GM18907 (cell line): ENCODE measurements at regions not wholly inside any gene's neighbourhood (a gene's known extent, or its start where the extent isn't known, plus 50 kb on each side); places are given as distances from the start of the nearest gene placed in this dataset.

Source experiments
- ATAC-seq: cut with Tn5 transposase; IDR thresholded peaks from one replicate; pipeline ENCODE4 v1.9.1; 2021; ENCODE audit warnings: mild to moderate bottlenecking, moderate library complexity; ENCODE audit not compliant: unreplicated experiment

- no peak for ATAC-seq
Measured at GRCh38 chr2:192876698-192877097, 682.0 kb upstream of the TMEFF2 start.

- no peak for ATAC-seq
Measured at GRCh38 chr2:192854706-192855105, 660.0 kb upstream of the TMEFF2 start.

GRCh38 chr2:192854031-192854430 lies 659.3 kb upstream of the TMEFF2 start:
- ATAC-seq = no peak

DNA sequence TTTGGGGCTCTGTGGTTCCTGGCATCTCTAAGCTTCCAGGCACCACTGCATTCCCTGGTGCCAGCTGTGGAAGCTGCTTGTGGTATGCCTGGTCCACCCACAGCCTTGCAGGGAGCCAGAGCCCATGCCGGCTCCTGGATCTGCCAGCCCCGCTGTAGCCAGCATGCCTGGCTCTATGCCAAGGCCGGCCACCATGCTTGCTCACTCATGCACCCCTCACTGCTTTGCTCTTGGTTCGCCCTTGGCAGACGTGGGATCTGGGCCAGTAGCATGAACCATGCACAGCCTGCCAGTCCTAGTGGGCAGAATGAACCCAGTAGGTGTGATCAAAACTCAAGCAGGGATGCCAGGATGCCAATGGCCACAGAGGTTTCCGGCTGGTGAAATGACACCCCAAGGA lies 634.2 kb upstream of the TMEFF2 start:
- ATAC-seq = no peak

DNA sequence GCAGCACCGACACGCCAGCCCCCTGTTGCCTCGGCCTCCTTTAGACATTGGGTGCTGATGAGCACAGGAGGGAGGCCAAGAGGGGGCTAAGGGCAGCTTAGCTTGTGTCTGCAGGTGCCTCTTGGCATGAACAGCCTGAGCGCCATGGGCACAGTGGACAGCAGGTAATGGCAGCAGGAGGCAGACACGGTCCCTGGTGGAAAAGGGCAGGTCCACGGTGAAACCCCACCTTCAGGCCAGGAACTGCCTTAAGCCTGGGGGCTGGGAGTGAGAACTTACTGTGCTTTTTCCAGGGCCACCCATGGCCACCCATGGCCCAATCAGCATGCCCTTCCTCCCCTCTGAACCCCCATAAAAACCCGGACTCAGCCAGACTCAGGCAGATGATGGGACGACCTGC lies 633.4 kb upstream of the TMEFF2 start:
- no peak for ATAC-seq

GRCh38 chr2:192827735-192828134 lies 633.0 kb upstream of the TMEFF2 start:
- no peak for ATAC-seq

DNA sequence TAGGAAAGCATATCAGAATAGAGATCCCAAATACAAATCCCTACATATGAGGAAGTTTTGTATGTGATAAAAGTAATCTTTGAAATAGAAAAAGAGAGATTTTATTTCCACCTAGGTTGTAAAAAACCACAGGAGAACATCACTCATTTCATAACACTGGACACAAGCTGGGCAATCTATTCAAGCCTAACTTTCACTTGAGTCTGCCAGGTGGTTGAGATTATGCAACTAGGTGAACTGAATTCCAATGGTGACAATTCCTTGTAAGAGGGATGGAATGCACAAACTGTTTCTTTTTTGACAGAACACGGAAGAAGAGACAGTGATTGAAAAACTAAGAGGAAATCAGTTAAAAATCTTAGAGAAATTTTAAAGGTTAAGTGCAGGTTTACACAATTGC lies 619.6 kb upstream of the TMEFF2 start:
- ATAC-seq = no peak

DNA sequence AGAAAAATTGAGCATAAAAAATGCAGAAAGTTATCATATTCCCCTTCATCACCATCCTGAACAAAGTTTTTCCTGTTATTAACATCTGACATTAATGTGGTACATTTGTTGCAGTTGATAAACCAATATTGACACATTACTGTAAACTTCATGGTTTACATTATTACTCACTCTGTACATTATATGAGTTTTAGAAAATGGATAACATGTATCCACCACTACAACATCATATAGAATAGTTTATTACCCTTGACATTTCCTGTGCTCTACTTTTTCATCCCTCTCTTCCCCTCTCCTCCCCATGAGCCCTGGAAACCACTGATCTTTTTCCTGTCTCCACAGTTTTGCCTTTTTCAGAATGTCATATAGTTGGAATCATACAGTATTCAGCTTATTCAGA lies 618.6 kb upstream of the TMEFF2 start:
- no peak for ATAC-seq

GRCh38 chr2:192809173-192809572 lies 614.4 kb upstream of the TMEFF2 start:
- ATAC-seq = no peak

DNA sequence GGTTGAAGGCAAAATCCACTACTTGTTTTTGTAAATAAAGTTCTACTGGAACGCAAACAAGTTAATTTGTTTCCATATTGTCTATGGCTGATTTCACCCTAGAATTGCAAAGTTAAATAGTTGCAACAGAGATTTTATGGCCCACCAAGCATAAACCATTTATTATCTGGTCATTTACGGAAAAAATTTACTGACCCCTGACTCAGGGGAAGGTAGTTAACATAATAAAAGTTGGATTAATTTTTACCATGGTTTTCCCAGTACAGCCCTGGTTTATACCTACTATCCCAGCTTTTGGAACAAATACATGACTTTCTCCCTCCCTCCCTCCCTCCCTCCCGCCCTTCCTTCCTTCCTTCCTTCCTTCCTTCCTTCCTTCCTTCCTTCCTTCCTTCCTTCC lies 588.9 kb upstream of the TMEFF2 start:
- ATAC-seq = no peak

DNA sequence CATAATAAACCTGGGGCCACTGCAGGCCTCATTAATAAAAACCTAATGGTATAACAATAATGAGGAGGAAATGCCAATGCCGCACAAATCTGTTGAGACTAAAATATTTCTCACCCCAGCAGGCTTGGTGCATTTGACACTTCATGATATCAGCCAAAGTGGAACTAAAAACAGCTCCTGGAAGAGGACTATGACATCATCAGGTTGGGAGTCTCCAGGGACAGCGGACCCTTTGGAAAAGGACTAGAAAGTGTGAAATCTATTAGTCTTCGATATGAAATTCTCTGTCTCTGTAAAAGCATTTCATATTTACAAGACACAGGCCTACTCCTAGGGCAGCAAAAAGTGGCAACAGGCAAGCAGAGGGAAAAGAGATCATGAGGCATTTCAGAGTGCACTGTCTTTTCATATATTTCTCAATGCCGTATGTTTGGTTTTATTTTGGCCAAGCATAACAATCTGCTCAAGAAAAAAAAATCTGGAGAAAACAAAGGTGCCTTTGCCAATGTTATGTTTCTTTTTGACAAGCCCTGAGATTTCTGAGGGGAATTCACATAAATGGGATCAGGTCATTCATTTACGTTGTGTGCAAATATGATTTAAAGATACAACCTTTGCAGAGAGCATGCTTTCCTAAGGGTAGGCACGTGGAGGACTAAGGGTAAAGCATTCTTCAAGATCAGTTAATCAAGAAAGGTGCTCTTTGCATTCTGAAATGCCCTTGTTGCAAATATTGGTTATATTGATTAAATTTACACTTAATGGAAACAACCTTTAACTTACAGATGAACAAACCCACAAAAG lies 580.9 kb upstream of the TMEFF2 start:
- no peak for ATAC-seq

DNA sequence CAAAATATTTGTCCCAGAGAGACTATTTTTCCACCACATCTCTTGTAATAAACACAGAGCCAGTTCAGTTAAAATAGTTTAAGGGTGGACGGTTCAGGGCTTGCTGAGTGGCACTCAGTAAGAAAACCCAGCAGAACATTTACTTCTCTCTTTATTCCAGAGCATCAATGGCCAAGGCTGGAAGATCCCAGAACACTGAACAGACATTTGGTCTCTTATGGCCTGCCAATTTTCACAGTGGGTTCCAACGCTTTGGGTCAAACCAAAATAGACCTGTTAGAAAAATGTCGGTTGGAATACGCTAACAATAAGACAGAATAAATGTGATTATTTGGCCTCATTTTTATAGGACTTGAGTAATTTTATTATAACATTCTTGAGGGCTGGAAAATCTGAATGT lies 580.3 kb upstream of the TMEFF2 start:
- ATAC-seq = no peak

GRCh38 chr2:192773044-192773443 lies 578.3 kb upstream of the TMEFF2 start:
- no peak for ATAC-seq

DNA sequence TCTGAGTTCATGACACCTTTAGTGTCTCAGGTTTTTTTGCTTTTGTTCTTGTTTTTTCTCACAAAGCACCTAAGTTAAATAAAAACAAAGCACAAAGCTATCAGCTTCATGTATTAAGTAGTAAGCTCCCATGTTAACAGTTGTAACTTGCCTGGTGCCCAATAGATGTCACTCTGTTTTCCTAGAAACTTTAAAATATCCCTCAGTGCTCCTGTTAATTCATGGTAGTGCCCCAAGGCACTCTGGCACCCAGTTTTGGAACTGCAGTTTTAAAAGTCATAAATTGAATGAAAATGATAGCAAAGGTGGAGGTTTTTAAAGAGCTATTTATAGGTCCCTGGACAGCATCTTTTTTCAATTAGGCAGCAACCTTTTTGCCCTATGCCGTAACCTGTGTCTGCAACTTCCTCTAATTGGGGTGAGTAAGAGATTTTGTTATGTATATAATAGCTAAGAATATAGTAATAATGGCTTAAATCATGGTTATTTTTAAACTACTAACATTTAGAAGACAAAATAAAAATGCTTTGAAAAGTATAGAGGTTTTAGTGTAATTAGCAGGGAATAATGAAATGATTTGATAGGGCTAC lies 555.0 kb upstream of the TMEFF2 start:
- no peak for ATAC-seq

- no peak for ATAC-seq
Measured at GRCh38 chr2:192741889-192742288, 547.2 kb upstream of the TMEFF2 start.

DNA sequence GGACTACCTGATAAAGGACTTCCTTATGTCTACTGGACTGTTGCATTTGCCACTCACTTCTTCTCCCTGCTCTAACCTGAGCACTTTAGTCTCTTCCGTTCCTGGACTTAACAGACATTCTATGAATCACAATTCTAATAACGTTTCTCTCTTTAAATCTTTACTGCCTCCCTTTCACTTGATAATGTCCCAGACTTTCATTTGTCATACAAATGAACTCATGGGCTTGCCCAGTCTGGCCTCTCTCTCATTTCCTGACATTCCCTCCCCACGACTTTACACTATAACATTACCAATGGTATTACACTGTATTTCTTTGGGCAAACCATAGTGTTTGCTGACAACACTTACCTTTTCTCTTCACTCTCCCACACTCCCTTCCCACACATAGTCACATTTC lies 540.7 kb upstream of the TMEFF2 start:
- ATAC-seq = no peak

- ATAC-seq = no peak
Measured at GRCh38 chr2:192729369-192729768, 534.6 kb upstream of the TMEFF2 start.

DNA sequence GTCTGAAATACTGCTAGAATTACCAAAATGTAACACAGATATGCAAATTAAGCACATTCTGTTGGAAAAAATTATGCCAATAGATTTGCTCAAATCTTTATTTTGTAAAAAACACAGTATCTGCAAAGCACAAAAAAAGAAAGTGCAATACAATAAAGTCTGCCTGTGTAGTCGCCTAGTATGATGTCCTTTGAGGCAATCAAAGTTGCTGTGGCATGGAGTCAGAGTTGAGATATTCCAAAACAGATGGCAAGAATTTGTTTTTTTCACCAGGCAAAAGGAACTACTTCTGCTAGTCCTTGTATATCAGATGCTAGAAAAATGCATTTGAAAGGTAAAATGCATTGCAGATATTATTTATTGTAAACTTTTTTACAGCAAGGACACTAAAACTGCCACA lies 531.3 kb upstream of the TMEFF2 start:
- no peak for ATAC-seq

GRCh38 chr2:192719629-192720028 lies 524.9 kb upstream of the TMEFF2 start:
- ATAC-seq = no peak

GRCh38 chr2:192718340-192718739 lies 523.6 kb upstream of the TMEFF2 start:
- ATAC-seq = no peak

DNA sequence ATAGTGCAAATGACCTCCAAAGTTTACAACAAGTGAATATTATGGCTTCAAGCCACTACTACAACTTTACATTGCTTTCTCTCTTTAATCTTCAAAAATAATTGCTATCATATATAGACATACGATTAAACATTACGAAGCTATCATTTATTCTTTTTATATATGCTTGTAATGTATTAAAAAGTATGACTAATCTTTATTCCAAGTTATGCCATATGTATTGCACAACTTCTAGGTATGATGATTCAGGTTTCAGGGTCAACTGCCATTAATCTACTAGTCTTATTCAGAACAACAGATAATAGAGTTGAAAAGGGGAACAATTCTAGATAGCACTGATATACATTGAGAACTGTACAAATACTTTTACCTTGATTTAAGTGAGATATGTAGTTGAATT lies 506.2 kb upstream of the TMEFF2 start:
- ATAC-seq = no peak

DNA sequence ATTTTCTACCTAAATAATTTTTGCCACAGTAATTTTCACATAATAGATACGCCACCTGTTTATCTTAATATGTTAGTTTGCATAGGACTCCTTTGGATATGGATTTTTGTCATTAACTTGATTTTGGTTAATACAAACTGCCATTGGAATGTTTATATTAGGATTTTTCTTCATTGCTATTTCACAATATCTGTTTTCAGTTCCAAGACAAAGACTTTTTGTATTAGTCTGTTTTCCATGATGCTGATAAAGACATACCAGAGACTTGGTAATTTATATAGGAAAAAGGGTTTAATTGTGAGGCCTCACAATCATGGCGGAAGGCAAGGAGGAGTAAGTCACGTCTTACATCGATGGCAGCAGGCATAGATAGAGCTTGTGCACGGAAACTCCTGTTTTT lies 503.1 kb upstream of the TMEFF2 start:
- ATAC-seq = no peak

GRCh38 chr2:192696857-192697256 lies 502.1 kb upstream of the TMEFF2 start:
- no peak for ATAC-seq
